B cell (primary cell): ENCODE measurements at regions not wholly inside any gene's neighbourhood (a gene's known extent, or its start where the extent isn't known, plus 50 kb on each side); places are given as distances from the start of the nearest gene placed in this dataset.

ENCODE experiments used
- ATAC-seq: fragments of 200-7000 bp; cut with Tn5 transposase; one replicate; pipeline ENCODE4 v1.10.0; 2021; ENCODE audit warnings: low read depth, mild to moderate bottlenecking, moderate number of reproducible peaks, moderate library complexity
- CTCF ChIA-PET: fragments of 350-600 bp; sonication (Branson Sonifier 250); formaldehyde crosslinking; loops from one replicate; lab custom pipeline; 2021; ENCODE audit warnings: antibody characterized with exemption, inconsistent platforms; lab: Charles Lee
- POLR2A ChIA-PET: fragments of 350-600 bp; sonication (Branson Sonifier 250); formaldehyde crosslinking; loops from one replicate; lab custom pipeline; 2021; ENCODE audit warnings: antibody characterized with exemption; lab: Charles Lee
- DNase-seq: peaks from one replicate; pipeline ENCODE4 v3.0.0; 2013
- H2AFZ ChIP-seq: 2 replicates; pipeline ENCODE4 v1.6.1; 2012; ENCODE audit warnings: mild to moderate bottlenecking, low read depth, low read length; ENCODE audit not compliant: insufficient read depth, poor library complexity, severe bottlenecking
- H3K27ac ChIP-seq, 2 donors: 1 replicate in 1 of 2; 2 replicates in 1 of 2; pipeline ENCODE4 v1.5.1; 2012 to 2013; ENCODE audit warnings: low read length in 2 of 2, mild to moderate bottlenecking in 2 of 2, moderate library complexity in 1 of 2
- H3K27me3 ChIP-seq, 4 experiments: fragments of 200-600 bp in 1 of 4; sonication (generic) in 1 of 4; replicated peaks in 1 of 4; 1 replicate in 2 of 4; 2 replicates in 2 of 4; pipeline versions ENCODE4 v1.6.1 to v1.7.0; 2013 to 2016; ENCODE audit warnings: low read length in 3 of 4, mild to moderate bottlenecking in 2 of 4, mixed read lengths in 1 of 4, moderate library complexity in 1 of 4; ENCODE audit not compliant: insufficient read depth in 4 of 4, control insufficient read depth in 3 of 4; ENCODE audit errors: control extremely low read depth in 1 of 4
- H3K36me3 ChIP-seq, 2 experiments: replicated peaks in 1 of 2; 1 replicate in 1 of 2; 2 replicates in 1 of 2; pipeline versions ENCODE4 v1.6.1 to v1.7.1; 2013; ENCODE audit warnings: low read length in 1 of 2; ENCODE audit not compliant: insufficient read depth in 2 of 2, control insufficient read depth in 1 of 2; ENCODE audit errors: control extremely low read depth in 1 of 2, extremely low read depth in 1 of 2
- H3K4me1 ChIP-seq, 2 donors: fragments of 200-600 bp in 1 of 2; sonication (generic) in 1 of 2; 1 replicate in 1 of 2; 2 replicates in 1 of 2; pipeline versions ENCODE4 v1.5.1 to v1.6.1; 2013 to 2017; ENCODE audit warnings: low read length in 2 of 2; ENCODE audit not compliant: control insufficient read depth in 2 of 2, insufficient read depth in 2 of 2
- H3K4me2 ChIP-seq: replicated peaks from 2 replicates; pipeline ENCODE3; 2012; ENCODE audit warnings: mild to moderate bottlenecking, low read depth, low read length; ENCODE audit not compliant: poor library complexity, severe bottlenecking
- H3K4me3 ChIP-seq, 5 experiments: fragments of 200-600 bp in 1 of 5; sonication (generic) in 1 of 5; 1 replicate in 3 of 5; 2 replicates in 2 of 5; pipeline versions ENCODE4 v1.5.1 to v1.7.0; 2011 to 2016; ENCODE audit warnings: low read length in 4 of 5, mild to moderate bottlenecking in 4 of 5, low read depth in 2 of 5, control low read depth in 1 of 5, moderate library complexity in 1 of 5; ENCODE audit not compliant: insufficient read depth in 1 of 5; ENCODE audit errors: control extremely low read depth in 1 of 5, extremely low read depth in 1 of 5
- H3K79me2 ChIP-seq: fragments of 200-600 bp; sonication (generic); one replicate; pipeline ENCODE4 v1.6.0; 2016; ENCODE audit warnings: low read length; ENCODE audit not compliant: control insufficient read depth, insufficient read depth
- H3K9ac ChIP-seq: fragments of 200-600 bp; sonication (generic); 2 replicates; pipeline ENCODE4 v1.6.1; 2017; ENCODE audit warnings: mild to moderate bottlenecking, low read length, moderate library complexity
- H3K9me3 ChIP-seq, 3 donors: one replicate each; pipeline versions ENCODE4 v1.6.1 to v1.7.1; 2013; ENCODE audit warnings: low read length in 2 of 3; ENCODE audit not compliant: control insufficient read depth in 2 of 3, insufficient read depth in 1 of 3; ENCODE audit errors: control extremely low read depth in 1 of 3
- H4K20me1 ChIP-seq: 2 replicates; pipeline ENCODE4 v1.6.0; 2012; ENCODE audit warnings: mild to moderate bottlenecking, low read length; ENCODE audit not compliant: insufficient read depth, control insufficient read depth, poor library complexity, severe bottlenecking
- H3K27ac Mint-ChIP-seq: one replicate; pipeline ENCODE4 v1.8.0; 2021; ENCODE audit warnings: mixed read lengths
- H3K27me3 Mint-ChIP-seq: one replicate; pipeline ENCODE4 v1.8.0; 2021; ENCODE audit warnings: mixed read lengths
- H3K4me1 Mint-ChIP-seq: one replicate; pipeline ENCODE4 v1.8.0; 2021; ENCODE audit warnings: mixed read lengths
- H3K4me3 Mint-ChIP-seq: one replicate; pipeline ENCODE4 v1.8.0; 2021; ENCODE audit warnings: mixed read lengths
- H3K9me3 Mint-ChIP-seq: one replicate; pipeline ENCODE4 v1.8.0; 2022; ENCODE audit warnings: mixed read lengths; ENCODE audit not compliant: insufficient read depth
- EZH2 ChIP-seq: IDR thresholded peaks from 2 replicates; pipeline ENCODE4 v1.6.1; 2012; ENCODE audit warnings: borderline replicate concordance, low read depth, mild to moderate bottlenecking, moderate library complexity, low read length; ENCODE audit not compliant: insufficient read depth, poor library complexity, severe bottlenecking
- WGBS: methylation state at CpG from one replicate; pipeline ENCODE4 v1.1.5; 2013; ENCODE audit warnings: missing lambda C conversion rate; ENCODE audit not compliant: insufficient coverage; 5-methylcytosine and 5-hydroxymethylcytosine counted together
- intact Hi-C: fragments of 100-400 bp; cut with micrococcal nuclease; formaldehyde crosslinking; loops from one replicate; pipeline ENCODE4 v1.10.0; 2022
- TF ChIP-seq, protein P1 (sequence below): fragments of 200-600 bp; IDR thresholded peaks from one replicate; pipeline ENCODE4 v1.8.0; 2022; ENCODE audit warnings: antibody characterized with exemption, mild to moderate bottlenecking

DNA sequence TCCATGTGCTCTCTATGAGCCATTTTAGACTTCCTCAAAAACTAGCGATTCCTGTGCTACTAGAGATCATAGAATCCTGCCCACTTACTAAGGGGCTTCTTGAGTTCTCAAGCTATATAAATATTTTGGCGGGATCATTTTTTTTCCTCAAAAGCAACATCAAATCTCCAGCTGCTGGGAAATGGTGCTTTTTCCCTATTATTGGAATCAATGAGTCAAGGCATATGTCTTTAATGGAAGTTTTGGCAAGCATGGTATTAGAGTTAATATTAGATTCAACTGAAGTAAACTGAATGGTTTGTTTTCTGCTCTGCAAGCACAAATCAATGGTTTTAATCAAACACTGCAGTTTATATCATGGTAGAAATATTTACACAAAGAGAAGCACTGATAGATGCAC is 369.9 kb upstream of the PTGER4 start:
- H3K9me3 Mint-ChIP-seq: no peaks in the 10 kb centered on the region
- no peaks in the 10 kb centered on the region for H3K27me3 Mint-ChIP-seq
- H2AFZ ChIP-seq: no peak overlapping the region
- H3K4me3 Mint-ChIP-seq: no peak overlapping the region
- no peaks in the 10 kb centered on the region for H3K9me3 ChIP-seq
- H3K27me3 ChIP-seq: no peaks in the 10 kb centered on the region
- DNase-seq (no peak), ATAC-seq (no peak)
- no peaks in the 10 kb centered on the region for H3K4me1 Mint-ChIP-seq
- H3K27ac ChIP-seq: no peak overlapping the region
- no peaks in the 10 kb centered on the region for H4K20me1 ChIP-seq
- H3K27ac Mint-ChIP-seq: no peak overlapping the region
- CTCF ChIA-PET: no interaction called here
- no peak overlapping the region for H3K4me2 ChIP-seq
- no peaks in the 10 kb centered on the region for H3K36me3 ChIP-seq
- H3K4me1 ChIP-seq: peaks cover 0 to 2% of the 10 kb centered on the region in 2 donors
- H3K79me2 ChIP-seq: no peaks in the 10 kb centered on the region
- POLR2A ChIA-PET: no interaction called here
- intact Hi-C loops: no loop called here
- H3K4me3 ChIP-seq: no peak overlapping the region
- no peak overlapping the region for H3K9ac ChIP-seq
- WGBS: no CpG with 5 or more reads among the region's 2 CpGs
- TF ChIP-seq, protein P1, sequence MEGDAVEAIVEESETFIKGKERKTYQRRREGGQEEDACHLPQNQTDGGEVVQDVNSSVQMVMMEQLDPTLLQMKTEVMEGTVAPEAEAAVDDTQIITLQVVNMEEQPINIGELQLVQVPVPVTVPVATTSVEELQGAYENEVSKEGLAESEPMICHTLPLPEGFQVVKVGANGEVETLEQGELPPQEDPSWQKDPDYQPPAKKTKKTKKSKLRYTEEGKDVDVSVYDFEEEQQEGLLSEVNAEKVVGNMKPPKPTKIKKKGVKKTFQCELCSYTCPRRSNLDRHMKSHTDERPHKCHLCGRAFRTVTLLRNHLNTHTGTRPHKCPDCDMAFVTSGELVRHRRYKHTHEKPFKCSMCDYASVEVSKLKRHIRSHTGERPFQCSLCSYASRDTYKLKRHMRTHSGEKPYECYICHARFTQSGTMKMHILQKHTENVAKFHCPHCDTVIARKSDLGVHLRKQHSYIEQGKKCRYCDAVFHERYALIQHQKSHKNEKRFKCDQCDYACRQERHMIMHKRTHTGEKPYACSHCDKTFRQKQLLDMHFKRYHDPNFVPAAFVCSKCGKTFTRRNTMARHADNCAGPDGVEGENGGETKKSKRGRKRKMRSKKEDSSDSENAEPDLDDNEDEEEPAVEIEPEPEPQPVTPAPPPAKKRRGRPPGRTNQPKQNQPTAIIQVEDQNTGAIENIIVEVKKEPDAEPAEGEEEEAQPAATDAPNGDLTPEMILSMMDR: no peak
- TF ChIP-seq EZH2: no peak

DNA sequence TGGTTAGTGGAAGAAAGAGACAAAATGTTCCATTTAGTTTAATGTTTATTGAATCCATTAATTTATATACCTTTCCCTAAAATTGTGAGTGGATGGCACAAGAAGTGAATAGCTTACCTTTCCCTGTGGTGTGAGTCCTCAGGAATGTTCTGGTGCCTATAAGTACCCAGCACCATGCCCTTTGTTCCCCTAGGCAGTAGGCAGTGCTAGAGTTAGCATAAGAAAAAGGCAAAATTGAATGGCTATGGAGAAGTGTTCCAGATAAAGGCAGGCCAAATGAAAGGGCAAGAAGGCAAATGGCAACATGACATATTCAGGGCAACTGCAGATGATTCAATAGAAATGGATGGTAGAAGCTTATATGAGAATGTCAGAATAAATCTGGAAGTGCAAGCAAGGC is 370.8 kb upstream of the PTGER4 start:
- Histone ChIP-seq H3K4me1 (peaks cover 0 to 2% of the 10 kb centered on the region in 2 donors), H3K27me3 (no peaks in the 10 kb centered on the region), H4K20me1 (no peaks in the 10 kb centered on the region), H3K79me2 (no peaks in the 10 kb centered on the region), H3K4me3 (no peak overlapping the region), H3K4me2 (no peak overlapping the region), H2AFZ (no peak overlapping the region), H3K9ac (no peak overlapping the region), H3K9me3 (no peaks in the 10 kb centered on the region), H3K36me3 (no peaks in the 10 kb centered on the region), H3K27ac (no peak overlapping the region)
- CTCF ChIA-PET: no interaction called here
- H3K27me3 Mint-ChIP-seq: no peaks in the 10 kb centered on the region
- TF ChIP-seq, protein P1: no peak
- no peak for TF ChIP-seq EZH2
- no peak overlapping the region for H3K4me3 Mint-ChIP-seq
- intact Hi-C loops: no loop called here
- POLR2A ChIA-PET: no interaction called here
- no peak overlapping the region for H3K27ac Mint-ChIP-seq
- ATAC-seq (no peak), DNase-seq (no peak)
- no peaks in the 10 kb centered on the region for H3K9me3 Mint-ChIP-seq
- no peaks in the 10 kb centered on the region for H3K4me1 Mint-ChIP-seq
